Fibroblast of lung (primary cell): ENCODE measurements at regions not wholly inside any gene's neighbourhood (a gene's known extent, or its start where the extent isn't known, plus 50 kb on each side); places are given as distances from the start of the nearest gene placed in this dataset.

ENCODE experiments used
- DNase-seq, 2 donors: peaks; one replicate each; pipeline versions ENCODE4 v3.0.0 to v3.0.0-alpha.2; 2010; ENCODE audit warnings: low read depth in 2 of 2
- H2AFZ ChIP-seq: 2 replicates; pipeline ENCODE4 v1.5.1; 2012; ENCODE audit warnings: low read length, control low read depth, inconsistent platforms
- H3K27ac ChIP-seq: 2 replicates; pipeline ENCODE4 v1.5.1; 2011; ENCODE audit warnings: low read length, control low read depth; ENCODE audit not compliant: insufficient read depth
- H3K27me3 ChIP-seq: 2 replicates; pipeline ENCODE4 v1.5.1; 2011; ENCODE audit warnings: mild to moderate bottlenecking, low read length; ENCODE audit not compliant: control insufficient read depth, insufficient read depth
- H3K36me3 ChIP-seq: 2 replicates; pipeline ENCODE4 v1.5.1; 2011; ENCODE audit warnings: low read length; ENCODE audit not compliant: control insufficient read depth, insufficient read depth
- H3K4me1 ChIP-seq: 2 replicates; pipeline ENCODE4 v1.5.1; 2011; ENCODE audit warnings: low read length; ENCODE audit not compliant: control insufficient read depth, insufficient read depth; ENCODE audit errors: extremely low read depth
- H3K4me2 ChIP-seq: 2 replicates; pipeline ENCODE4 v1.5.1; 2011; ENCODE audit warnings: low read length, control low read depth; ENCODE audit not compliant: insufficient read depth; ENCODE audit errors: extremely low read depth
- H3K4me3 ChIP-seq, 4 experiments: fragments of 200-600 bp in 1 of 4; sonication (generic) in 1 of 4; replicated peaks in 1 of 4; 2 replicates each; pipeline ENCODE4 v1.5.1; 2011 to 2016; ENCODE audit warnings: low read length in 4 of 4, low read depth in 3 of 4, mild to moderate bottlenecking in 3 of 4, control low read depth in 2 of 4, inconsistent platforms in 1 of 4, mixed read lengths in 1 of 4; ENCODE audit not compliant: insufficient read depth in 1 of 4; ENCODE audit errors: control extremely low read depth in 1 of 4
- H3K79me2 ChIP-seq: 2 replicates; pipeline ENCODE4 v1.5.1; 2012; ENCODE audit warnings: mild to moderate bottlenecking, low read length, inconsistent platforms; ENCODE audit not compliant: control insufficient read depth, insufficient read depth
- H3K9ac ChIP-seq: 2 replicates; pipeline ENCODE4 v1.5.1; 2011; ENCODE audit warnings: mild to moderate bottlenecking, low read length, control low read depth; ENCODE audit not compliant: insufficient read depth
- H3K9me3 ChIP-seq: 2 replicates; pipeline ENCODE4 v1.5.1; 2012; ENCODE audit warnings: low read depth, low read length; ENCODE audit not compliant: control insufficient read depth, insufficient read depth
- H4K20me1 ChIP-seq: 2 replicates; pipeline ENCODE4 v1.5.1; 2011; ENCODE audit warnings: low read length; ENCODE audit not compliant: control insufficient read depth, insufficient read depth; ENCODE audit errors: extremely low read depth
- CTCF ChIP-seq, 2 donors: IDR thresholded peaks in 1 of 2; conservative IDR thresholded peaks in 1 of 2; 1 replicate in 1 of 2; 2 replicates in 1 of 2; pipeline ENCODE4 v1.5.1; 2011 to 2012; ENCODE audit warnings: low read length in 2 of 2, control low read depth in 1 of 2, inconsistent platforms in 1 of 2, low read depth in 1 of 2, mild to moderate bottlenecking in 1 of 2
- EZH2 ChIP-seq: IDR thresholded peaks from 2 replicates; pipeline ENCODE4 v1.5.1; 2012; ENCODE audit warnings: low read length, control low read depth, mild to moderate bottlenecking; ENCODE audit errors: missing control alignments

GRCh38 chr16:85402910-85403692, 210.0 kb upstream of the GSE1 start:
- no peaks in the 10 kb centered on the region for H3K36me3 ChIP-seq
- no peaks in the 10 kb centered on the region for H4K20me1 ChIP-seq
- peaks cover 4% of the 10 kb centered on the region for H3K4me1 ChIP-seq
- no peak overlapping the region for H3K9ac ChIP-seq
- no peak overlapping the region for H3K27ac ChIP-seq
- no peak overlapping the region for H3K4me2 ChIP-seq
- no peak overlapping the region for H2AFZ ChIP-seq
- no peaks in the 10 kb centered on the region for H3K79me2 ChIP-seq
- no peaks in the 10 kb centered on the region for H3K9me3 ChIP-seq
- no peaks in the 10 kb centered on the region for H3K27me3 ChIP-seq
- DNase-seq, result peak; percentile 63 to 83
- H3K4me3 ChIP-seq, result no peak overlapping the region
- TF ChIP-seq EZH2 (no peak), CTCF (conservative IDR thresholded peaks at IDR 0.05 in 1 of 2, IDR thresholded peaks at IDR 0.05 in 1 of 2; ENCODE audit: low read depth in 1 of 2, low read length in 2 of 2) (no peak)

- no peak for DNase-seq
These were observed 209.4 kb upstream of the GSE1 start for GRCh38 chr16:85403693-85404092.

More at GRCh38 chr16:85403693-85404092, 209.4 kb upstream of the GSE1 start:
- Histone ChIP-seq H3K9ac (no peak overlapping the region), H3K79me2 (no peaks in the 10 kb centered on the region), H3K4me1 (peaks cover 4% of the 10 kb centered on the region), H2AFZ (no peak overlapping the region), H3K4me3 (no peak overlapping the region), H3K9me3 (no peaks in the 10 kb centered on the region), H3K27me3 (no peaks in the 10 kb centered on the region), H4K20me1 (no peaks in the 10 kb centered on the region), H3K27ac (no peak overlapping the region), H3K4me2 (no peak overlapping the region), H3K36me3 (no peaks in the 10 kb centered on the region)
- TF ChIP-seq CTCF (conservative IDR thresholded peaks at IDR 0.05 in 1 of 2, IDR thresholded peaks at IDR 0.05 in 1 of 2; ENCODE audit: low read depth in 1 of 2, low read length in 2 of 2) (no peak), EZH2 (no peak)
